ENCODE measurements at regions not wholly inside any gene's neighbourhood (a gene's known extent, or its start where the extent isn't known, plus 50 kb on each side); places are given as distances from the start of the nearest gene placed in this dataset.

DNA sequence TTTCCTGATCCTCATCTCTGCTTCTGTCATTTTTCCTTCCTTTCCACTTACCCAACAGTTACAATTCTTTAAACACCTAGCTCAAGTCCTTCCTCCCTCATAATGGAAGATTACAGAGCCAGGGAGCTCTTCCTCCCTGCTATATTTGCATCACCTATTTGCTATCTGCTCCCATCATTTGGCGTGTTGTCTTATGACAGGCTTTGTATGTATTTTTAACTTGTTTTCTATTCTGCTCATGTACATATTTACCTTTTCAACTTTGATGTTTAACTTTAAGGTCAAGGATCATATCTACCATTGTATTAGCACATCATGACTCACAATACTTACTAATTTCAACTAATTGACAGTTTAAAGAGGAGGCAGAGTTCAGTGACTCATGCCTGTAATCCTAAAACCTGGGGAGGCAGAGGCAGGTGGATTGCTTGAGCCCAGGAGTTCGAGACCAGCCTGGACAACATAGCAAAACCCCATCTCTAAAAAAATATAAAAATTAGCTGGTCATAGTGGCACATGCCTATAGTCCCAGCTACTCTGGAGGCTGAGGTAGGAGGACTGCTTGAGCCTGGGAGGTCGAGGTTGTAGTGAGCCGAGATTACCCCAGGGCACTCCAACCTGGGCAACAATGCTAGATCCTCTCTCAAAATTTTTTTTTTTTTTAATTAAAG is 92.5 kb upstream of the FOXN2 start (continued):
- TF ChIP-seq PAXIP1 (CRISPR knock-in tag; conservative IDR thresholded peaks at IDR 0.05), result peak; percentile 99
- TF ChIP-seq ETV5 (CRISPR knock-in tag; IDR thresholded peaks at IDR 0.05; ENCODE audit: borderline replicate concordance), result peak; percentile 88
- TF ChIP-seq ZFX (CRISPR knock-in tag; IDR thresholded peaks at IDR 0.05; ENCODE audit: low read depth), result peak; percentile 23; the same call in 1 of the 2 replicates
- TF ChIP-seq FOXJ3 (CRISPR knock-in tag; IDR thresholded peaks at IDR 0.05; ENCODE audit: borderline replicate concordance), result peak; percentile 100
- no peak for TF ChIP-seq AGO1 (IDR thresholded peaks at IDR 0.05; ENCODE audit: low read depth, low read length, poor library complexity, severe bottlenecking)
- TF ChIP-seq HNRNPLL (IDR thresholded peaks at IDR 0.05; ENCODE audit: low read depth, low read length, poor library complexity, severe bottlenecking), result no peak
- peak; percentile 86; the same call in 1 of the 2 replicates for TF ChIP-seq ZNF589 (CRISPR knock-in tag; conservative IDR thresholded peaks at IDR 0.05)
- TF ChIP-seq, protein P1, sequence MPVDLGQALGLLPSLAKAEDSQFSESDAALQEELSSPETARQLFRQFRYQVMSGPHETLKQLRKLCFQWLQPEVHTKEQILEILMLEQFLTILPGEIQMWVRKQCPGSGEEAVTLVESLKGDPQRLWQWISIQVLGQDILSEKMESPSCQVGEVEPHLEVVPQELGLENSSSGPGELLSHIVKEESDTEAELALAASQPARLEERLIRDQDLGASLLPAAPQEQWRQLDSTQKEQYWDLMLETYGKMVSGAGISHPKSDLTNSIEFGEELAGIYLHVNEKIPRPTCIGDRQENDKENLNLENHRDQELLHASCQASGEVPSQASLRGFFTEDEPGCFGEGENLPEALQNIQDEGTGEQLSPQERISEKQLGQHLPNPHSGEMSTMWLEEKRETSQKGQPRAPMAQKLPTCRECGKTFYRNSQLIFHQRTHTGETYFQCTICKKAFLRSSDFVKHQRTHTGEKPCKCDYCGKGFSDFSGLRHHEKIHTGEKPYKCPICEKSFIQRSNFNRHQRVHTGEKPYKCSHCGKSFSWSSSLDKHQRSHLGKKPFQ (CRISPR knock-in tag; IDR thresholded peaks at IDR 0.05; ENCODE audit: insufficient replicate concordance), result peak; percentile 68
- TF ChIP-seq, protein P2, sequence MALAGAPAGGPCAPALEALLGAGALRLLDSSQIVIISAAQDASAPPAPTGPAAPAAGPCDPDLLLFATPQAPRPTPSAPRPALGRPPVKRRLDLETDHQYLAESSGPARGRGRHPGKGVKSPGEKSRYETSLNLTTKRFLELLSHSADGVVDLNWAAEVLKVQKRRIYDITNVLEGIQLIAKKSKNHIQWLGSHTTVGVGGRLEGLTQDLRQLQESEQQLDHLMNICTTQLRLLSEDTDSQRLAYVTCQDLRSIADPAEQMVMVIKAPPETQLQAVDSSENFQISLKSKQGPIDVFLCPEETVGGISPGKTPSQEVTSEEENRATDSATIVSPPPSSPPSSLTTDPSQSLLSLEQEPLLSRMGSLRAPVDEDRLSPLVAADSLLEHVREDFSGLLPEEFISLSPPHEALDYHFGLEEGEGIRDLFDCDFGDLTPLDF (CRISPR knock-in tag; IDR thresholded peaks at IDR 0.05), result peak; percentile 56; the same call in 1 of the 2 replicates
- TF ChIP-seq ZFP90 (CRISPR knock-in tag; IDR thresholded peaks at IDR 0.05; ENCODE audit: borderline replicate concordance), result peak; percentile 86; the same call in 1 of the 2 replicates
- TF ChIP-seq FOXO4 (CRISPR knock-in tag; conservative IDR thresholded peaks at IDR 0.05), result no peak
- peak; percentile 94; the same call in 1 of the 2 replicates for TF ChIP-seq SNAI1 (CRISPR knock-in tag; IDR thresholded peaks at IDR 0.05; ENCODE audit: borderline replicate concordance)
- TF ChIP-seq U2AF2 (IDR thresholded peaks at IDR 0.05; ENCODE audit: low read depth, low read length), result no peak
- 0 out of 2 replicates have a peak, but pooled peaks have one; percentile 21 for TF ChIP-seq PRDM10 (CRISPR knock-in tag; IDR thresholded peaks at IDR 0.05; ENCODE audit: low read depth)
- peak; percentile 66; the same call in 1 of the 2 replicates for TF ChIP-seq ZNF430 (CRISPR knock-in tag; IDR thresholded peaks at IDR 0.05)
